ENCODE measurements at regions not wholly inside any gene's neighbourhood (a gene's known extent, or its start where the extent isn't known, plus 50 kb on each side); places are given as distances from the start of the nearest gene placed in this dataset.

- no peaks in the 10 kb centered on the region for H3K36me3 ChIP-seq (ENCODE audit: control insufficient read depth, insufficient read depth, low read length)
- DNase-seq (ENCODE audit: low read depth): no peak
- TF ChIP-seq, protein P1, sequence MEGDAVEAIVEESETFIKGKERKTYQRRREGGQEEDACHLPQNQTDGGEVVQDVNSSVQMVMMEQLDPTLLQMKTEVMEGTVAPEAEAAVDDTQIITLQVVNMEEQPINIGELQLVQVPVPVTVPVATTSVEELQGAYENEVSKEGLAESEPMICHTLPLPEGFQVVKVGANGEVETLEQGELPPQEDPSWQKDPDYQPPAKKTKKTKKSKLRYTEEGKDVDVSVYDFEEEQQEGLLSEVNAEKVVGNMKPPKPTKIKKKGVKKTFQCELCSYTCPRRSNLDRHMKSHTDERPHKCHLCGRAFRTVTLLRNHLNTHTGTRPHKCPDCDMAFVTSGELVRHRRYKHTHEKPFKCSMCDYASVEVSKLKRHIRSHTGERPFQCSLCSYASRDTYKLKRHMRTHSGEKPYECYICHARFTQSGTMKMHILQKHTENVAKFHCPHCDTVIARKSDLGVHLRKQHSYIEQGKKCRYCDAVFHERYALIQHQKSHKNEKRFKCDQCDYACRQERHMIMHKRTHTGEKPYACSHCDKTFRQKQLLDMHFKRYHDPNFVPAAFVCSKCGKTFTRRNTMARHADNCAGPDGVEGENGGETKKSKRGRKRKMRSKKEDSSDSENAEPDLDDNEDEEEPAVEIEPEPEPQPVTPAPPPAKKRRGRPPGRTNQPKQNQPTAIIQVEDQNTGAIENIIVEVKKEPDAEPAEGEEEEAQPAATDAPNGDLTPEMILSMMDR (IDR thresholded peaks at IDR 0.05; ENCODE audit: insufficient read depth, low read length, severe bottlenecking): no peak
- FAIRE-seq: no peak
- H3K4me3 ChIP-seq (ENCODE audit: low read depth, low read length): no peak overlapping the region
- no peaks in the 10 kb centered on the region for H3K27me3 ChIP-seq (ENCODE audit: control insufficient read depth, insufficient read depth, low read length)
These were observed 629.0 kb upstream of the SEMA6A start for GRCh38 chr5:117203584-117203983.

DNA sequence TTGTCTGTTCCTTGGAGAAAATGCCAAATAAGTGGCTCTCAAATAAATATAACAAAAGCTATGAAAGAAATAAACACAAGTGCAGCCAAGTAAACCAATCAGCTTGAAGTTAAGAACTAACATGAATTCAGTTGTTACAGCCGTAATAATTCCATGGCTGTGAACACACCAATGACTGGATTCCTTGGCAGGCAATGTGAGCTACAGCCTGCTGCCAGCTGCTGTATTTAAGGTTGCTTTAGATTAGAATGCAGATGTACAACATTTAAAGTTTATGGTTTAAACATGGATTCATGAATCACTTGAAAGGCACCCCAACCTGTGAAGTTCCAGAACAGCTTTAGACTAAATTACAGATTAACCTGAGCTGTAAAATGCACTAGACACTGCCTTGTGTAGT, 626.4 kb upstream of the SEMA6A start:
- H3K27me3 ChIP-seq (ENCODE audit: control insufficient read depth, insufficient read depth, low read length): no peaks in the 10 kb centered on the region
- no peaks in the 10 kb centered on the region for H3K36me3 ChIP-seq (ENCODE audit: control insufficient read depth, insufficient read depth, low read length)
- FAIRE-seq (no peak), DNase-seq (ENCODE audit: low read depth) (no peak)
- H3K4me3 ChIP-seq (ENCODE audit: low read depth, low read length): no peak overlapping the region
- TF ChIP-seq, protein P1 (IDR thresholded peaks at IDR 0.05; ENCODE audit: insufficient read depth, low read length, severe bottlenecking): no peak

DNA sequence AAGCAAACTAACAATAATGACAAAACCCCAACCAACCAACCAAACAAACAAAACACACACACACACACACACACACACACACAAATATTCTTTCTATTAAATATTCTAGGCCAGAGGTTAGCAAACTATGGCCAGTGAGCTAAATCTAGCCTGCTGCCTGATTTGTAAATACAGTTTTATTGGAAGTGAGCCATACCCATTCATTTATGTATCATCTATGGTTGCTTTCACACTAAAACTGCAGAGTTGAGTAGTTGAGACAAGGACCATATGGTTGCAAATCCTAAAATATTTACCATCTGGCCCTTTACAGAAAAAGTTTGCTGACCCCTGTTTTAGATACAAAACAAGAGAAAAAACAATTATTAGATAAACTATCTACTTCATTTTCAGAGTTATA, 620.5 kb upstream of the SEMA6A start:
- Histone ChIP-seq H3K36me3 (ENCODE audit: control insufficient read depth, insufficient read depth, low read length) (no peaks in the 10 kb centered on the region), H3K27me3 (ENCODE audit: control insufficient read depth, insufficient read depth, low read length) (no peaks in the 10 kb centered on the region), H3K4me3 (ENCODE audit: low read depth, low read length) (no peak overlapping the region)
- FAIRE-seq: no peak
- TF ChIP-seq, protein P1 (IDR thresholded peaks at IDR 0.05; ENCODE audit: insufficient read depth, low read length, severe bottlenecking): no peak
- no peak for DNase-seq (ENCODE audit: low read depth)

- FAIRE-seq (no peak), DNase-seq (ENCODE audit: low read depth) (peak; percentile 52)
- TF ChIP-seq, protein P1 (IDR thresholded peaks at IDR 0.05; ENCODE audit: insufficient read depth, low read length, severe bottlenecking): no peak
- no peaks in the 10 kb centered on the region for H3K36me3 ChIP-seq (ENCODE audit: control insufficient read depth, insufficient read depth, low read length)
- H3K27me3 ChIP-seq (ENCODE audit: control insufficient read depth, insufficient read depth, low read length): no peaks in the 10 kb centered on the region
- H3K4me3 ChIP-seq (ENCODE audit: low read depth, low read length): no peak overlapping the region
These were observed 616.6 kb upstream of the SEMA6A start for GRCh38 chr5:117191251-117191650.

DNA sequence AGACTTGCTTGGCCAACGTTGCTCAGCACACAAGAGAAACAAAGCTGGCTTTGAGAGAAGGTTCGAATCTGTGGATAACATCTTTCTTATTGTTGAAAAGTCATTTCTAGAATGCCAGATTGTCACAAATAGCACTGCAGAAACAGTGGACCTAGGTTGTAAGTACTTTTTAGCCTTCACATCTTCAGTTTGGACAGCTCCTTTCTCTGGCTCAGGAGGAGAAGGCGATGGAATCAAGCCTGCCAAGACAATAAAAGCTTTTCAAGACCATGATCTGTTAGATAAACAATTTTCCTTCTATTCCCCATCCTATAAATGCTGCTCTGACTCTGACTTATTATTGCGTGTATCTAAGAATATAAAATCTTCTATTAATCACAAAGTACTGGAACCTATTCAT, 615.2 kb upstream of the SEMA6A start:
- TF ChIP-seq, protein P1 (IDR thresholded peaks at IDR 0.05; ENCODE audit: insufficient read depth, low read length, severe bottlenecking): no peak
- FAIRE-seq: no peak

GRCh38 chr5:117188211-117188610, 613.6 kb upstream of the SEMA6A start:
- peak; percentile 69 for DNase-seq (ENCODE audit: low read depth)
- FAIRE-seq: no peak
- H3K27me3 ChIP-seq (ENCODE audit: control insufficient read depth, insufficient read depth, low read length): no peaks in the 10 kb centered on the region
- H3K4me3 ChIP-seq (ENCODE audit: low read depth, low read length): no peak overlapping the region
- H3K36me3 ChIP-seq (ENCODE audit: control insufficient read depth, insufficient read depth, low read length): no peaks in the 10 kb centered on the region
- TF ChIP-seq, protein P1 (IDR thresholded peaks at IDR 0.05; ENCODE audit: insufficient read depth, low read length, severe bottlenecking): no peak

More for the DNA sequence above, 615.2 kb upstream of the SEMA6A start:
- Histone ChIP-seq H3K4me3 (ENCODE audit: low read depth, low read length) (no peak overlapping the region), H3K36me3 (ENCODE audit: control insufficient read depth, insufficient read depth, low read length) (no peaks in the 10 kb centered on the region), H3K27me3 (ENCODE audit: control insufficient read depth, insufficient read depth, low read length) (no peaks in the 10 kb centered on the region)
- DNase-seq (ENCODE audit: low read depth): no peak

All from bronchial epithelial cell (primary cell).